C4-2B (cell line): ENCODE measurements at regions not wholly inside any gene's neighbourhood (a gene's known extent, or its start where the extent isn't known, plus 50 kb on each side); places are given as distances from the start of the nearest gene placed in this dataset.

Experiments
- H3K27ac ChIP-seq: fragments of 450-650 bp; 2 replicates; pipeline ENCODE4 v1.5.1; 2017
- CTCF ChIP-seq: fragments of 450-650 bp; conservative IDR thresholded peaks from 2 replicates; pipeline ENCODE4 v1.5.1; 2017; ENCODE audit warnings: mild to moderate bottlenecking
- ZFX ChIP-seq: fragments of 450-650 bp; IDR thresholded peaks from 2 replicates; pipeline ENCODE4 v1.6.1; 2017

- no peak overlapping the region for H3K27ac ChIP-seq
- TF ChIP-seq ZFX (no peak), CTCF (no peak)
These were observed 377.9 kb downstream of the ENC1 start for GRCh38 chr5:74262544-74263207.

GRCh38 chr5:74261866-74262265 lies 378.7 kb downstream of the ENC1 start:
- no peak overlapping the region for H3K27ac ChIP-seq
- TF ChIP-seq ZFX (no peak), CTCF (no peak)

GRCh38 chr5:74261421-74261820 lies 379.1 kb downstream of the ENC1 start:
- no peak overlapping the region for H3K27ac ChIP-seq
- TF ChIP-seq CTCF (no peak), ZFX (no peak)

- no peak for TF ChIP-seq CTCF
- no peak for TF ChIP-seq ZFX
- no peak overlapping the region for H3K27ac ChIP-seq
These were observed 381.0 kb downstream of the ENC1 start for GRCh38 chr5:74259572-74259971.

- no peak overlapping the region for H3K27ac ChIP-seq
- TF ChIP-seq CTCF (no peak), ZFX (no peak)
These were observed 382.2 kb downstream of the ENC1 start for GRCh38 chr5:74258314-74258665.

GRCh38 chr5:74257645-74258313 lies 382.7 kb downstream of the ENC1 start:
- no peak overlapping the region for H3K27ac ChIP-seq
- TF ChIP-seq ZFX (no peak), CTCF (no peak)

- no peak for TF ChIP-seq CTCF
- no peak for TF ChIP-seq ZFX
These were observed 383.4 kb downstream of the ENC1 start for GRCh38 chr5:74257060-74257527.

More at GRCh38 chr5:74257060-74257527, 383.4 kb downstream of the ENC1 start:
- no peak overlapping the region for H3K27ac ChIP-seq
